ENCODE measurements at regions not wholly inside any gene's neighbourhood (a gene's known extent, or its start where the extent isn't known, plus 50 kb on each side); places are given as distances from the start of the nearest gene placed in this dataset.

GRCh38 chr5:57853929-57854697 lies 371.5 kb upstream of the ACTBL2 start:
- Histone ChIP-seq H3K4me3 (no peak overlapping the region), H3K27ac (no peak overlapping the region), H3K36me3 (no peaks in the 10 kb centered on the region), H3K4me1 (ENCODE audit: control insufficient read depth in 1 of 2, low read depth in 2 of 2) (no peaks in the 10 kb centered on the region), H3K9me3 (no peaks in the 10 kb centered on the region), H3K27me3 (replicated peaks; ENCODE audit: insufficient read depth) (no peaks in the 10 kb centered on the region)
- TF ChIP-seq, protein P1, sequence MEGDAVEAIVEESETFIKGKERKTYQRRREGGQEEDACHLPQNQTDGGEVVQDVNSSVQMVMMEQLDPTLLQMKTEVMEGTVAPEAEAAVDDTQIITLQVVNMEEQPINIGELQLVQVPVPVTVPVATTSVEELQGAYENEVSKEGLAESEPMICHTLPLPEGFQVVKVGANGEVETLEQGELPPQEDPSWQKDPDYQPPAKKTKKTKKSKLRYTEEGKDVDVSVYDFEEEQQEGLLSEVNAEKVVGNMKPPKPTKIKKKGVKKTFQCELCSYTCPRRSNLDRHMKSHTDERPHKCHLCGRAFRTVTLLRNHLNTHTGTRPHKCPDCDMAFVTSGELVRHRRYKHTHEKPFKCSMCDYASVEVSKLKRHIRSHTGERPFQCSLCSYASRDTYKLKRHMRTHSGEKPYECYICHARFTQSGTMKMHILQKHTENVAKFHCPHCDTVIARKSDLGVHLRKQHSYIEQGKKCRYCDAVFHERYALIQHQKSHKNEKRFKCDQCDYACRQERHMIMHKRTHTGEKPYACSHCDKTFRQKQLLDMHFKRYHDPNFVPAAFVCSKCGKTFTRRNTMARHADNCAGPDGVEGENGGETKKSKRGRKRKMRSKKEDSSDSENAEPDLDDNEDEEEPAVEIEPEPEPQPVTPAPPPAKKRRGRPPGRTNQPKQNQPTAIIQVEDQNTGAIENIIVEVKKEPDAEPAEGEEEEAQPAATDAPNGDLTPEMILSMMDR (IDR thresholded peaks at IDR 0.05), result no peak
- no peak for DNase-seq (ENCODE audit: low spot score)
- no peak for ATAC-seq (ENCODE audit: insufficient number of reproducible peaks, low FRiP score, low read depth)

- Histone ChIP-seq H3K4me3 (no peak overlapping the region), H3K36me3 (no peaks in the 10 kb centered on the region), H3K27ac (no peak overlapping the region), H3K9me3 (no peaks in the 10 kb centered on the region), H3K4me1 (ENCODE audit: control insufficient read depth in 1 of 2, low read depth in 2 of 2) (no peaks in the 10 kb centered on the region), H3K27me3 (replicated peaks; ENCODE audit: insufficient read depth) (no peaks in the 10 kb centered on the region)
- TF ChIP-seq, protein P1 (IDR thresholded peaks at IDR 0.05), result no peak
- no peak for DNase-seq (ENCODE audit: low spot score)
- ATAC-seq (ENCODE audit: insufficient number of reproducible peaks, low FRiP score, low read depth), result no peak
These were observed 367.5 kb upstream of the ACTBL2 start for GRCh38 chr5:57850109-57850508.

DNA sequence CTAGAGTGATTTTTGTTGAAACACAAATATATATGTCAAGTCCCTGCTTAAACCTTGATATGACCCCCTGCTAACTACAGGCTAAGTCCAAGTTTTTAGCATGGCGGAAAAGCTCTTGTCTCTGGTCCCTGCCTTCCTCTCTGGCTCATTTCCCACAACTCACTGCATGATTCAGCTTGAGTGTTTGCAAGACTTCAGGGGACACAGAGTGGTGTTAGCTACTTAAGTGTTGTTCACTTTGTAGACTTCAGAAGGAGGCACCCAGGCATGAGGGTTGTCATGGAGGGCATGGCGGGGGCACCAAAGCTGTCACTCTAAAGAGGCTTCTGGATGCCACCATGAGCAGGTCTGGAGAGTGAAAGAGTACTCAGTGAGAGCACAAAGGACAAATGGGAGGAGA lies 362.4 kb upstream of the ACTBL2 start:
- Histone ChIP-seq H3K27ac (no peak overlapping the region), H3K4me1 (ENCODE audit: control insufficient read depth in 1 of 2, low read depth in 2 of 2) (no peaks in the 10 kb centered on the region), H3K9me3 (no peaks in the 10 kb centered on the region), H3K4me3 (no peak overlapping the region), H3K36me3 (no peaks in the 10 kb centered on the region), H3K27me3 (replicated peaks; ENCODE audit: insufficient read depth) (no peaks in the 10 kb centered on the region)
- TF ChIP-seq, protein P1 (IDR thresholded peaks at IDR 0.05), result no peak
- ATAC-seq (ENCODE audit: insufficient number of reproducible peaks, low FRiP score, low read depth) (no peak), DNase-seq (ENCODE audit: low spot score) (no peak)

GRCh38 chr5:57844410-57844809 lies 361.8 kb upstream of the ACTBL2 start:
- DNase-seq (ENCODE audit: low spot score) (no peak), ATAC-seq (ENCODE audit: insufficient number of reproducible peaks, low FRiP score, low read depth) (no peak)
- H3K9me3 ChIP-seq, result no peaks in the 10 kb centered on the region
- TF ChIP-seq, protein P1 (IDR thresholded peaks at IDR 0.05), result no peak
- H3K4me3 ChIP-seq, result no peak overlapping the region
- no peaks in the 10 kb centered on the region for H3K4me1 ChIP-seq (ENCODE audit: control insufficient read depth in 1 of 2, low read depth in 2 of 2)
- no peak overlapping the region for H3K27ac ChIP-seq
- no peaks in the 10 kb centered on the region for H3K27me3 ChIP-seq (replicated peaks; ENCODE audit: insufficient read depth)
- H3K36me3 ChIP-seq, result no peaks in the 10 kb centered on the region

DNA sequence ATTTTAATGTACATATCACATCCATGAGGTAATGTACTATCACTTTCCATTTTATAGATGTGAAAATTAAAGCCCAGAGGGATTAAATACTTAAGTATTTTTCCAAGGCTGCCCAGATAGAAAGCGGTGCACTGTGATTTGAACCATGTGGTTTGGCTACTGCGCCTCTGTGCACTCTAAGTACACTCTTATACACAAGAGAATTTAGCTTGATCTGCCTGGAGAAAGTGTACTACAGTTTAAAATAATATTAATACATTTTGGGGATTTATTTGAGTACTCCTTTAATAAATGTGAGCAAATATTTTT lies 360.4 kb upstream of the ACTBL2 start:
- TF ChIP-seq, protein P1 (IDR thresholded peaks at IDR 0.05), result no peak
- Histone ChIP-seq H3K4me1 (ENCODE audit: control insufficient read depth in 1 of 2, low read depth in 2 of 2) (no peaks in the 10 kb centered on the region), H3K4me3 (no peak overlapping the region), H3K27ac (no peak overlapping the region), H3K36me3 (no peaks in the 10 kb centered on the region), H3K27me3 (replicated peaks; ENCODE audit: insufficient read depth) (no peaks in the 10 kb centered on the region), H3K9me3 (no peaks in the 10 kb centered on the region)
- DNase-seq (ENCODE audit: low spot score), result no peak
- no peak for ATAC-seq (ENCODE audit: insufficient number of reproducible peaks, low FRiP score, low read depth)
